ENCODE measurements at regions not wholly inside any gene's neighbourhood (a gene's known extent, or its start where the extent isn't known, plus 50 kb on each side); places are given as distances from the start of the nearest gene placed in this dataset.

DNA sequence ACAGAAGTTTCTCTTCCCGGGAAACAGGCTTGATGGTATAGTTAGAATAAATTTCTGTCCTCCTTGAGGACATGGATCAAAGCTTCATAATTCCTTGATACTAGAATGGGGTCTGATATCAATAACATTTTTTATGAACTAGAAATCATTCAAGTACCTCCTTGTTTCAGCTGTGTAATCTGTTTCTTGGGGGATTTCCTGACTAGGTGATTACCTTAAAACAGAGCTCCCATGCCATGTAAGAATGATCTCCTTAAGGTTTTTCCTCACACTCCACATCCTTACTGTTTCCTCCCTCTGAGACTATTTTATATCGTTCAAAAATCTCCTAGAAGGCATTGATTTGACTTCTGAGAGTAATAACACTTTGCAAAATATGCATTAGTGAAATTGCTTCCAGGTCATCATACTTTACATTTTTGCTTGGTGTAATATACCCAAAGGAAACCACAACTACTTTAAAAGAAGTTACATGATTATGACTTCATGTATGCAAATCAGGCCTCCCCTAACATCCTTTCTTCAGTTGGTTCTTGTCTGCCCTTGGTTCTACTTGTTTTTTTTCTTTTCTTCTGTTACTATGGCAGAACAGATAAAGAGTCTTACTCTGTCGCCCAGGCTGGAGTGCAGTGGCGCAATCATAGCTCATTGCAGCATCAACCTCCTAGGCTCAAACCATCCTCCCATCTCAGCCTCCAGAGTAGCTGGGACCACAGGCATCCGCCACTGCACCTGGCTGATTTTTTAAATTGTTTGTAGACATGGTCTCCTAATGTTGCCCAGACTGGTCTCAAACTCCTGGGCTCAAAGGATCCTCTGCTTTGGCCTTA is 388.8 kb downstream of the ZFHX3 start:
- no peaks in the 10 kb centered on the region for H3K9me3 ChIP-seq
- TF ChIP-seq POLR2A (IDR thresholded peaks at IDR 0.05) (no peak), POLR2AphosphoS5 (IDR thresholded peaks at IDR 0.05; ENCODE audit: insufficient read depth in 1 of 2, low read depth in 1 of 2) (no peak)
- TF ChIP-seq, protein P1, sequence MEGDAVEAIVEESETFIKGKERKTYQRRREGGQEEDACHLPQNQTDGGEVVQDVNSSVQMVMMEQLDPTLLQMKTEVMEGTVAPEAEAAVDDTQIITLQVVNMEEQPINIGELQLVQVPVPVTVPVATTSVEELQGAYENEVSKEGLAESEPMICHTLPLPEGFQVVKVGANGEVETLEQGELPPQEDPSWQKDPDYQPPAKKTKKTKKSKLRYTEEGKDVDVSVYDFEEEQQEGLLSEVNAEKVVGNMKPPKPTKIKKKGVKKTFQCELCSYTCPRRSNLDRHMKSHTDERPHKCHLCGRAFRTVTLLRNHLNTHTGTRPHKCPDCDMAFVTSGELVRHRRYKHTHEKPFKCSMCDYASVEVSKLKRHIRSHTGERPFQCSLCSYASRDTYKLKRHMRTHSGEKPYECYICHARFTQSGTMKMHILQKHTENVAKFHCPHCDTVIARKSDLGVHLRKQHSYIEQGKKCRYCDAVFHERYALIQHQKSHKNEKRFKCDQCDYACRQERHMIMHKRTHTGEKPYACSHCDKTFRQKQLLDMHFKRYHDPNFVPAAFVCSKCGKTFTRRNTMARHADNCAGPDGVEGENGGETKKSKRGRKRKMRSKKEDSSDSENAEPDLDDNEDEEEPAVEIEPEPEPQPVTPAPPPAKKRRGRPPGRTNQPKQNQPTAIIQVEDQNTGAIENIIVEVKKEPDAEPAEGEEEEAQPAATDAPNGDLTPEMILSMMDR (IDR thresholded peaks at IDR 0.05), result no peak
- intact Hi-C loops (cut with DNase I), result no loop called here

DNA sequence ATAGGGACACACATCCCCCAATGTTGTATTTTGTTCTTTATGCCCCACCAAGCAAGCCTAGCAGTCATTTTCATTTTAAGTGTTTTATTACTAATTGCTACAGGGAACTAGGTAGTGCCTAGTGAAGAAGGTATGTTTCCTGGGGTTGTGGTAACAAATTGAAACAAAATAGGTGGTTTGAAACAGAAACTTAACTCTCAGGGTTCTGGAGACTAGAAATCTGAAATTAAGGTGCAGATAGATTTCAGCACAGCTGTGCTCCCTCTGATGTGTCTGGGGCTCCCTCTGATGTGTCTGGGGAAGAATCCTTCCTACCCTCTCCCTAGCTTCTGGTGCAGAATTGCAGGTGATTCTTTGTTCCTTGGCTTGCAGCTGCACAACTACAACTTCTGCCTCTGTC is 390.1 kb downstream of the ZFHX3 start:
- TF ChIP-seq, protein P1 (IDR thresholded peaks at IDR 0.05), result no peak
- H3K4me3 ChIP-seq, result no peak overlapping the region
- intact Hi-C loops (cut with DNase I), result no loop called here
- H3K27me3 ChIP-seq, result no peaks in the 10 kb centered on the region
- DNase-seq (ENCODE audit: extremely low spot score in 2 of 2), result no peak
- H3K27ac ChIP-seq, result no peak overlapping the region
- no peaks in the 10 kb centered on the region for H3K9me3 ChIP-seq
- no peaks in the 10 kb centered on the region for H3K36me3 ChIP-seq
- H3K4me1 ChIP-seq, result no peaks in the 10 kb centered on the region

More for the DNA sequence above, 388.8 kb downstream of the ZFHX3 start:
- H3K27me3 ChIP-seq, result no peaks in the 10 kb centered on the region
- DNase-seq (ENCODE audit: extremely low spot score in 2 of 2), result no peak
- H3K27ac ChIP-seq, result no peak overlapping the region
- H3K4me3 ChIP-seq, result no peak overlapping the region
- peaks cover 6% of the 10 kb centered on the region for H3K4me1 ChIP-seq
- H3K36me3 ChIP-seq, result no peaks in the 10 kb centered on the region

DNA sequence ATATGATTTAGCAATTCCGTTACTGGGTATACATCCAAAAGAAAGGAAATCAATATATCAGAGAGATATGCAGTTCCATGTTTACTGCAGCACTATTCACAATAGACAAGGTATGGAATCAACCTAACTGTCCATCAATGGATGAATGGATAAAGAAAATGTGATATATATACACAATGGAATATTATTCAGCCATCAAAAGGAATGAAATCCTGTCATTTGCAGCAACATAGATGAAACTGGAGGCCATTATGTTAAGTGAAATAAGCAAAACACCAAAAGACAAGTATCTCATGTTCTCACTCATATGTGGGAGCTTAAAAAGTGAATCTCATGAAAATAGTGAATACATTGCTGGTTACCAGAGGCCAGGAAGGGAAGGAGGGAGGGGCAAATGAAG is 390.8 kb downstream of the ZFHX3 start:
- Histone ChIP-seq H3K27ac (no peak overlapping the region), H3K36me3 (no peaks in the 10 kb centered on the region), H3K27me3 (no peaks in the 10 kb centered on the region), H3K4me3 (no peak overlapping the region), H3K4me1 (no peaks in the 10 kb centered on the region), H3K9me3 (no peaks in the 10 kb centered on the region)
- DNase-seq (ENCODE audit: extremely low spot score in 2 of 2), result no peak
- intact Hi-C loops (cut with DNase I), result no loop called here
- TF ChIP-seq POLR2AphosphoS5 (IDR thresholded peaks at IDR 0.05; ENCODE audit: insufficient read depth in 1 of 2, low read depth in 1 of 2) (no peak), POLR2A (IDR thresholded peaks at IDR 0.05) (no peak)
- TF ChIP-seq, protein P1 (IDR thresholded peaks at IDR 0.05), result no peak

DNA sequence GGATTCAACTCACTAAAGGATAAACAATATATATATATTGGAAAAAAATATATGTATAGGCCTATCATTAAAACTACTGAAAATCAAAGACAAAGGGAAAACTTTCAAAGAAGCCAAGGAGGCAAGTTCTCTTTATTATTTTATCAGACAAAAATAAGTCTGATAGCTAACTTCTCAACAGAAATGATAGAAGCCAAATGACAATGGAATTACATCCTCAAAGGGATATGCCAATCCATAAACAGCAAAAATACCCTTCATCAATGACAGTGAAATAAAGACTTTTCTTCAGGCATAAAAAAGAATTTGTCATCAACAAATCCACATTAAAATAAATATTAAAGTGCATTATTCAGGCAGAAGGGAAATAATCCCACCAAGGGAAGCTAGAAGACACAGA is 393.4 kb downstream of the ZFHX3 start:
- H3K27me3 ChIP-seq, result no peaks in the 10 kb centered on the region
- TF ChIP-seq POLR2A (IDR thresholded peaks at IDR 0.05) (no peak), POLR2AphosphoS5 (IDR thresholded peaks at IDR 0.05; ENCODE audit: insufficient read depth in 1 of 2, low read depth in 1 of 2) (no peak)
- TF ChIP-seq, protein P1 (IDR thresholded peaks at IDR 0.05), result no peak
- intact Hi-C loops (cut with DNase I), result no loop called here
- no peak overlapping the region for H3K4me3 ChIP-seq
- H3K36me3 ChIP-seq, result no peaks in the 10 kb centered on the region
- no peaks in the 10 kb centered on the region for H3K4me1 ChIP-seq
- H3K9me3 ChIP-seq, result no peaks in the 10 kb centered on the region
- no peak for DNase-seq (ENCODE audit: extremely low spot score in 2 of 2)
- no peak overlapping the region for H3K27ac ChIP-seq

DNA sequence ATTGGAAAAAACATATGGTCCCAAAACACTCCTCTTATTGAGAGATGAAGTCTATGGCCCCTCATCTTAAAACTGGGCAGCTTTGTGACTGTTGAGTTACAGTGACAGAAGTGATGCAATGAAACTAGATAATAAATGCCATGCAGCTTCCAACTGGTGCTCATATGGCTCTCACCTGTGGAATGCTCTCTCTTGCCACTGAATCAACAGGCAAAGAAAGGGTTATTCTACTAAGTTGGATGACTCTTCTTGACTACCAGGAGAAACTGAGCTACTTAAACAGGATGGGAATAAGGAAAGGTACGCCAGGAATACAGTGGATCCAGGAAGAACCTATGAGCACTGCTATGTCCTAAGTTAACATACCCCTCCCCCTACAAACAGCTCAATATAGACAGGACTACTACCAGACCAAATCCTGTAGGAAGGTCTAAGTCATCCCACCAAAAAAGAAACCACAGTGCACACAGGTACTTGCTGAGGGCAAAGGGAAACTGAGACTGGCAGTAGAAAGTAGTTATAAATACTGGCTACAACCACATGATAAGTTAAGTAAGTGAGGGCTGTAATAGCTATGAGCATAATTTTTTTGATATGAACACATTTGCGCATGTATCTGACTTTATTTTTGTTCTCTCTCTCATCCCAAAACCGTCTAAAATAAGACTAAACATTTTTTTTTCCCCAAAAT is 398.5 kb downstream of the ZFHX3 start:
- DNase-seq (ENCODE audit: extremely low spot score in 2 of 2), result no peak
- TF ChIP-seq POLR2A (IDR thresholded peaks at IDR 0.05) (no peak), POLR2AphosphoS5 (IDR thresholded peaks at IDR 0.05; ENCODE audit: insufficient read depth in 1 of 2, low read depth in 1 of 2) (no peak)
- TF ChIP-seq, protein P1 (IDR thresholded peaks at IDR 0.05), result no peak
- Histone ChIP-seq H3K4me1 (no peaks in the 10 kb centered on the region), H3K36me3 (no peaks in the 10 kb centered on the region), H3K9me3 (no peaks in the 10 kb centered on the region), H3K27ac (no peak overlapping the region), H3K27me3 (no peaks in the 10 kb centered on the region), H3K4me3 (no peak overlapping the region)
- intact Hi-C loops (cut with DNase I), result no loop called here

Measured in vagina (tissue), 2 donors.